ENCODE measurements at regions not wholly inside any gene's neighbourhood (a gene's known extent, or its start where the extent isn't known, plus 50 kb on each side); places are given as distances from the start of the nearest gene placed in this dataset.

DNA sequence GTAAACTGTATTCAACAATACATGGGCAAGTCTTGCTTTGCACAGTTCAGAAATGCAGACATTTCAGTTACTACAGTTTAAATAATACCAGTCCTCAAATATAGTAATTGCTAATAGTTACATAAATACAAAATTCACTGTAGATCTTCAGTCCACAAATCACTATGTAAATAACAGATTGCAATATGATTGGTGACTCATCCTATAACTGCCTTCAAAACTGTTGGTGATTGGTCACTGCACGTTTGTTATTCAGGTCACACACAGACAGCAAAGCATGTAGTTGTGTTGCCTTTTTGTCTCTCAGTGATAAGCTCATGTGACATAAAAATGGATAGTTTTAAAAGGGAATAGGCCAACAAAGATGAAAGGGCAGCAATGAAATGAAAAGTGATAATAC lies 186.5 kb upstream of the CTTNBP2NL start:
- no peaks in the 10 kb centered on the region for H3K4me1 Mint-ChIP-seq
- TF ChIP-seq, protein P1, sequence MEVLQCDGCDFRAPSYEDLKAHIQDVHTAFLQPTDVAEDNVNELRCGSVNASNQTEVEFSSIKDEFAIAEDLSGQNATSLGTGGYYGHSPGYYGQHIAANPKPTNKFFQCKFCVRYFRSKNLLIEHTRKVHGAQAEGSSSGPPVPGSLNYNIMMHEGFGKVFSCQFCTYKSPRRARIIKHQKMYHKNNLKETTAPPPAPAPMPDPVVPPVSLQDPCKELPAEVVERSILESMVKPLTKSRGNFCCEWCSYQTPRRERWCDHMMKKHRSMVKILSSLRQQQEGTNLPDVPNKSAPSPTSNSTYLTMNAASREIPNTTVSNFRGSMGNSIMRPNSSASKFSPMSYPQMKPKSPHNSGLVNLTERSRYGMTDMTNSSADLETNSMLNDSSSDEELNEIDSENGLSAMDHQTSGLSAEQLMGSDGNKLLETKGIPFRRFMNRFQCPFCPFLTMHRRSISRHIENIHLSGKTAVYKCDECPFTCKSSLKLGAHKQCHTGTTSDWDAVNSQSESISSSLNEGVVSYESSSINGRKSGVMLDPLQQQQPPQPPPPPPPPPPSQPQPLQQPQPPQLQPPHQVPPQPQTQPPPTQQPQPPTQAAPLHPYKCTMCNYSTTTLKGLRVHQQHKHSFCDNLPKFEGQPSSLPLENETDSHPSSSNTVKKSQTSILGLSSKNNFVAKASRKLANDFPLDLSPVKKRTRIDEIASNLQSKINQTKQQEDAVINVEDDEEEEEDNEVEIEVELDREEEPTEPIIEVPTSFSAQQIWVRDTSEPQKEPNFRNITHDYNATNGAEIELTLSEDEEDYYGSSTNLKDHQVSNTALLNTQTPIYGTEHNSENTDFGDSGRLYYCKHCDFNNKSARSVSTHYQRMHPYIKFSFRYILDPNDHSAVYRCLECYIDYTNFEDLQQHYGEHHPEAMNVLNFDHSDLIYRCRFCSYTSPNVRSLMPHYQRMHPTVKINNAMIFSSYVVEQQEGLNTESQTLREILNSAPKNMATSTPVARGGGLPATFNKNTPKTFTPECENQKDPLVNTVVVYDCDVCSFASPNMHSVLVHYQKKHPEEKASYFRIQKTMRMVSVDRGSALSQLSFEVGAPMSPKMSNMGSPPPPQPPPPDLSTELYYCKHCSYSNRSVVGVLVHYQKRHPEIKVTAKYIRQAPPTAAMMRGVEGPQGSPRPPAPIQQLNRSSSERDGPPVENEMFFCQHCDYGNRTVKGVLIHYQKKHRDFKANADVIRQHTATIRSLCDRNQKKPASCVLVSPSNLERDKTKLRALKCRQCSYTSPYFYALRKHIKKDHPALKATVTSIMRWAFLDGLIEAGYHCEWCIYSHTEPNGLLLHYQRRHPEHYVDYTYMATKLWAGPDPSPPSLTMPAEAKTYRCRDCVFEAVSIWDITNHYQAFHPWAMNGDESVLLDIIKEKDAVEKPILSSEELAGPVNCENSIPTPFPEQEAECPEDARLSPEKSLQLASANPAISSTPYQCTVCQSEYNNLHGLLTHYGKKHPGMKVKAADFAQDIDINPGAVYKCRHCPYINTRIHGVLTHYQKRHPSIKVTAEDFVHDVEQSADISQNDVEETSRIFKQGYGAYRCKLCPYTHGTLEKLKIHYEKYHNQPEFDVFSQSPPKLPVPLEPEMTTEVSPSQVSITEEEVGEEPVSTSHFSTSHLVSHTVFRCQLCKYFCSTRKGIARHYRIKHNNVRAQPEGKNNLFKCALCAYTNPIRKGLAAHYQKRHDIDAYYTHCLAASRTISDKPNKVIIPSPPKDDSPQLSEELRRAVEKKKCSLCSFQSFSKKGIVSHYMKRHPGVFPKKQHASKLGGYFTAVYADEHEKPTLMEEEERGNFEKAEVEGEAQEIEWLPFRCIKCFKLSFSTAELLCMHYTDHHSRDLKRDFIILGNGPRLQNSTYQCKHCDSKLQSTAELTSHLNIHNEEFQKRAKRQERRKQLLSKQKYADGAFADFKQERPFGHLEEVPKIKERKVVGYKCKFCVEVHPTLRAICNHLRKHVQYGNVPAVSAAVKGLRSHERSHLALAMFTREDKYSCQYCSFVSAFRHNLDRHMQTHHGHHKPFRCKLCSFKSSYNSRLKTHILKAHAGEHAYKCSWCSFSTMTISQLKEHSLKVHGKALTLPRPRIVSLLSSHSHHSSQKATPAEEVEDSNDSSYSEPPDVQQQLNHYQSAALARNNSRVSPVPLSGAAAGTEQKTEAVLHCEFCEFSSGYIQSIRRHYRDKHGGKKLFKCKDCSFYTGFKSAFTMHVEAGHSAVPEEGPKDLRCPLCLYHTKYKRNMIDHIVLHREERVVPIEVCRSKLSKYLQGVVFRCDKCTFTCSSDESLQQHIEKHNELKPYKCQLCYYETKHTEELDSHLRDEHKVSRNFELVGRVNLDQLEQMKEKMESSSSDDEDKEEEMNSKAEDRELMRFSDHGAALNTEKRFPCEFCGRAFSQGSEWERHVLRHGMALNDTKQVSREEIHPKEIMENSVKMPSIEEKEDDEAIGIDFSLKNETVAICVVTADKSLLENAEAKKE (CRISPR knock-in tag; IDR thresholded peaks at IDR 0.05) = no peak
- ATAC-seq = no peak

DNA sequence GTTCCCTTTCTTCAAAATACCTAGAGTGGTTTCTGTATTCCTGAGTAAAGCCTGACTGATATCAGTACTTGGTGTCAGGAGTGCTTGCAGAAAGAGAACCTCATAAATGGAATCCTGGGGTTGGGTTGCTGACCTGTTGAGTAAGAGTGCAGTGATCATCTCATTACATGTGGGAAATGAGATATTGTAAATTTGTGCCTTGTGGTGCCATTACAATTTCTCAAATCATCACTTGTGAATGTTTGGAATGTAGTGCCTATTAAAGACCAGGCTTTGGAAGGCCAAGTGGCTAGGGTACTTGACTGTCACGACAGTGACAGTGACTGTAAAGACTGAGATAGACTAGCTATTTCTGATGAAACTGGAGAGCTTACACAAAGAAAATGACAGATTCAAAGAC lies 176.7 kb upstream of the CTTNBP2NL start:
- Histone ChIP-seq H2AFZ (no peak overlapping the region), H4K20me1 (replicated peaks; ENCODE audit: insufficient read depth) (no peaks in the 10 kb centered on the region), H3K79me2 (replicated peaks; ENCODE audit: insufficient read depth) (no peaks in the 10 kb centered on the region), H3F3A (replicated peaks; ENCODE audit: low read depth) (no peaks in the 10 kb centered on the region), H3K4me1 (ENCODE audit: insufficient read depth) (peaks cover 3% of the 10 kb centered on the region; the same call in 1 of the 2 replicates), H3K9me2 (ENCODE audit: insufficient read depth) (no peaks in the 10 kb centered on the region), H3K27ac (ENCODE audit: low read depth) (no peak overlapping the region), H3K4me2 (no peak overlapping the region), H3K36me3 (ENCODE audit: insufficient read depth) (no peaks in the 10 kb centered on the region), H3K4me3 (no peak overlapping the region), H3K27me3 (ENCODE audit: insufficient read depth) (no peaks in the 10 kb centered on the region)
- Mint-ChIP-seq H3K27me3 (ENCODE audit: insufficient read depth, low read depth, poor library complexity) (peaks cover 3% of the 10 kb centered on the region), H3K4me3 (no peak overlapping the region), H3K4me1 (peaks cover 6% of the 10 kb centered on the region; the same call in 2 of the 3 replicates), H3K36me3 (ENCODE audit: low read depth) (peaks cover 8% of the 10 kb centered on the region; the same call in 1 of the 3 replicates), H3K27ac (no peak overlapping the region), H3K9me3 (peaks cover 18% of the 10 kb centered on the region; the same call in 2 of the 3 replicates)
- ATAC-seq (no peak), DNase-seq (ENCODE audit: low spot score) (no peak)
- TF ChIP-seq, protein P2, sequence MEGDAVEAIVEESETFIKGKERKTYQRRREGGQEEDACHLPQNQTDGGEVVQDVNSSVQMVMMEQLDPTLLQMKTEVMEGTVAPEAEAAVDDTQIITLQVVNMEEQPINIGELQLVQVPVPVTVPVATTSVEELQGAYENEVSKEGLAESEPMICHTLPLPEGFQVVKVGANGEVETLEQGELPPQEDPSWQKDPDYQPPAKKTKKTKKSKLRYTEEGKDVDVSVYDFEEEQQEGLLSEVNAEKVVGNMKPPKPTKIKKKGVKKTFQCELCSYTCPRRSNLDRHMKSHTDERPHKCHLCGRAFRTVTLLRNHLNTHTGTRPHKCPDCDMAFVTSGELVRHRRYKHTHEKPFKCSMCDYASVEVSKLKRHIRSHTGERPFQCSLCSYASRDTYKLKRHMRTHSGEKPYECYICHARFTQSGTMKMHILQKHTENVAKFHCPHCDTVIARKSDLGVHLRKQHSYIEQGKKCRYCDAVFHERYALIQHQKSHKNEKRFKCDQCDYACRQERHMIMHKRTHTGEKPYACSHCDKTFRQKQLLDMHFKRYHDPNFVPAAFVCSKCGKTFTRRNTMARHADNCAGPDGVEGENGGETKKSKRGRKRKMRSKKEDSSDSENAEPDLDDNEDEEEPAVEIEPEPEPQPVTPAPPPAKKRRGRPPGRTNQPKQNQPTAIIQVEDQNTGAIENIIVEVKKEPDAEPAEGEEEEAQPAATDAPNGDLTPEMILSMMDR (conservative IDR thresholded peaks at IDR 0.05; ENCODE audit: low read depth in 2 of 2) = no peak
- TF ChIP-seq JUNB (IDR thresholded peaks at IDR 0.05; ENCODE audit: unreplicated experiment) (no peak), EZH2phosphoT487 (IDR thresholded peaks at IDR 0.05; ENCODE audit: unreplicated experiment) (no peak), EZH2 (IDR thresholded peaks at IDR 0.05; ENCODE audit: low read depth, unreplicated experiment) (no peak), CREB1 (CRISPR knock-in tag; IDR thresholded peaks at IDR 0.05; ENCODE audit: low read depth) (no peak), NANOG (IDR thresholded peaks at IDR 0.05; ENCODE audit: borderline replicate concordance) (no peak), STAT1 (IDR thresholded peaks at IDR 0.05; ENCODE audit: unreplicated experiment) (no peak), ZNF331 (CRISPR knock-in tag; IDR thresholded peaks at IDR 0.05; ENCODE audit: low read depth) (no peak)
- TF ChIP-seq, protein P3, sequence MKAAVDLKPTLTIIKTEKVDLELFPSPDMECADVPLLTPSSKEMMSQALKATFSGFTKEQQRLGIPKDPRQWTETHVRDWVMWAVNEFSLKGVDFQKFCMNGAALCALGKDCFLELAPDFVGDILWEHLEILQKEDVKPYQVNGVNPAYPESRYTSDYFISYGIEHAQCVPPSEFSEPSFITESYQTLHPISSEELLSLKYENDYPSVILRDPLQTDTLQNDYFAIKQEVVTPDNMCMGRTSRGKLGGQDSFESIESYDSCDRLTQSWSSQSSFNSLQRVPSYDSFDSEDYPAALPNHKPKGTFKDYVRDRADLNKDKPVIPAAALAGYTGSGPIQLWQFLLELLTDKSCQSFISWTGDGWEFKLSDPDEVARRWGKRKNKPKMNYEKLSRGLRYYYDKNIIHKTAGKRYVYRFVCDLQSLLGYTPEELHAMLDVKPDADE (IDR thresholded peaks at IDR 0.05) = no peak

More for the DNA sequence above, 186.5 kb upstream of the CTTNBP2NL start:
- Histone ChIP-seq H3K4me3 (no peak overlapping the region), H3K27me3 (ENCODE audit: insufficient read depth) (no peaks in the 10 kb centered on the region), H3K9me2 (ENCODE audit: insufficient read depth) (no peaks in the 10 kb centered on the region), H3K4me1 (ENCODE audit: insufficient read depth) (no peaks in the 10 kb centered on the region), H3K36me3 (ENCODE audit: insufficient read depth) (no peaks in the 10 kb centered on the region), H3K27ac (ENCODE audit: low read depth) (no peak overlapping the region), H2AFZ (no peak overlapping the region), H4K20me1 (replicated peaks; ENCODE audit: insufficient read depth) (no peaks in the 10 kb centered on the region), H3F3A (replicated peaks; ENCODE audit: low read depth) (no peaks in the 10 kb centered on the region), H3K79me2 (replicated peaks; ENCODE audit: insufficient read depth) (no peaks in the 10 kb centered on the region), H3K4me2 (no peak overlapping the region)
- H3K36me3 Mint-ChIP-seq (ENCODE audit: low read depth) = peaks cover 6% of the 10 kb centered on the region; the same call in 1 of the 3 replicates
- H3K27ac Mint-ChIP-seq = no peak overlapping the region
- DNase-seq (ENCODE audit: low spot score) = no peak
- H3K4me3 Mint-ChIP-seq = no peak overlapping the region
- peaks cover 5% of the 10 kb centered on the region for H3K27me3 Mint-ChIP-seq (ENCODE audit: insufficient read depth, low read depth, poor library complexity)
- peaks cover 22% of the 10 kb centered on the region for H3K9me3 Mint-ChIP-seq
